Endothelial cell (in vitro differentiated cells): ENCODE measurements at regions not wholly inside any gene's neighbourhood (a gene's known extent, or its start where the extent isn't known, plus 50 kb on each side); places are given as distances from the start of the nearest gene placed in this dataset.

Source experiments
- DNase-seq: peaks from one replicate; pipeline ENCODE4 v3.0.0; 2021; ENCODE audit warnings: low spot score
- H3K27ac Mint-ChIP-seq: one replicate; pipeline ENCODE4 v1.8.0; 2021; ENCODE audit warnings: mixed read lengths, inconsistent platforms; ENCODE audit not compliant: unreplicated experiment
- H3K27me3 Mint-ChIP-seq: one replicate; pipeline ENCODE4 v1.8.0; 2021; ENCODE audit warnings: mild to moderate bottlenecking, moderate library complexity, mixed read lengths, inconsistent platforms; ENCODE audit not compliant: unreplicated experiment
- H3K36me3 Mint-ChIP-seq: one replicate; pipeline ENCODE4 v1.8.0; 2021; ENCODE audit warnings: mild to moderate bottlenecking, low read depth, mixed read lengths, inconsistent platforms; ENCODE audit not compliant: unreplicated experiment
- H3K4me1 Mint-ChIP-seq: one replicate; pipeline ENCODE4 v1.8.0; 2021; ENCODE audit warnings: mild to moderate bottlenecking, mixed read lengths, inconsistent platforms; ENCODE audit not compliant: unreplicated experiment
- H3K4me3 Mint-ChIP-seq: one replicate; pipeline ENCODE4 v1.8.0; 2021; ENCODE audit warnings: mild to moderate bottlenecking, mixed read lengths, inconsistent platforms; ENCODE audit not compliant: unreplicated experiment
- H3K9me3 Mint-ChIP-seq: one replicate; pipeline ENCODE4 v1.8.0; 2021; ENCODE audit warnings: mixed read lengths, inconsistent platforms; ENCODE audit not compliant: unreplicated experiment
- TF ChIP-seq, protein P1 (sequence below): fragments of 200-600 bp; sonication (generic); IDR thresholded peaks from one replicate; pipeline ENCODE4 v1.5.0; 2021; ENCODE audit warnings: antibody characterized with exemption; ENCODE audit not compliant: unreplicated experiment

- no peaks in the 10 kb centered on the region for H3K9me3 Mint-ChIP-seq
- TF ChIP-seq, protein P1, sequence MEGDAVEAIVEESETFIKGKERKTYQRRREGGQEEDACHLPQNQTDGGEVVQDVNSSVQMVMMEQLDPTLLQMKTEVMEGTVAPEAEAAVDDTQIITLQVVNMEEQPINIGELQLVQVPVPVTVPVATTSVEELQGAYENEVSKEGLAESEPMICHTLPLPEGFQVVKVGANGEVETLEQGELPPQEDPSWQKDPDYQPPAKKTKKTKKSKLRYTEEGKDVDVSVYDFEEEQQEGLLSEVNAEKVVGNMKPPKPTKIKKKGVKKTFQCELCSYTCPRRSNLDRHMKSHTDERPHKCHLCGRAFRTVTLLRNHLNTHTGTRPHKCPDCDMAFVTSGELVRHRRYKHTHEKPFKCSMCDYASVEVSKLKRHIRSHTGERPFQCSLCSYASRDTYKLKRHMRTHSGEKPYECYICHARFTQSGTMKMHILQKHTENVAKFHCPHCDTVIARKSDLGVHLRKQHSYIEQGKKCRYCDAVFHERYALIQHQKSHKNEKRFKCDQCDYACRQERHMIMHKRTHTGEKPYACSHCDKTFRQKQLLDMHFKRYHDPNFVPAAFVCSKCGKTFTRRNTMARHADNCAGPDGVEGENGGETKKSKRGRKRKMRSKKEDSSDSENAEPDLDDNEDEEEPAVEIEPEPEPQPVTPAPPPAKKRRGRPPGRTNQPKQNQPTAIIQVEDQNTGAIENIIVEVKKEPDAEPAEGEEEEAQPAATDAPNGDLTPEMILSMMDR, result no peak
- peaks cover 1% of the 10 kb centered on the region for H3K27me3 Mint-ChIP-seq
- H3K36me3 Mint-ChIP-seq, result no peaks in the 10 kb centered on the region
- H3K27ac Mint-ChIP-seq, result no peak overlapping the region
- no peak for DNase-seq
- peaks cover 3% of the 10 kb centered on the region for H3K4me1 Mint-ChIP-seq
- H3K4me3 Mint-ChIP-seq, result no peak overlapping the region
These were observed 344.7 kb upstream of the PKDCC start for GRCh38 chr2:41703123-41703522.

- Mint-ChIP-seq H3K27ac (no peak overlapping the region), H3K27me3 (no peaks in the 10 kb centered on the region), H3K4me1 (no peaks in the 10 kb centered on the region), H3K36me3 (no peaks in the 10 kb centered on the region), H3K4me3 (no peak overlapping the region), H3K9me3 (no peaks in the 10 kb centered on the region)
- DNase-seq, result no peak
- TF ChIP-seq, protein P1, result no peak
These were observed 342.2 kb upstream of the PKDCC start for GRCh38 chr2:41705634-41706033.

DNA sequence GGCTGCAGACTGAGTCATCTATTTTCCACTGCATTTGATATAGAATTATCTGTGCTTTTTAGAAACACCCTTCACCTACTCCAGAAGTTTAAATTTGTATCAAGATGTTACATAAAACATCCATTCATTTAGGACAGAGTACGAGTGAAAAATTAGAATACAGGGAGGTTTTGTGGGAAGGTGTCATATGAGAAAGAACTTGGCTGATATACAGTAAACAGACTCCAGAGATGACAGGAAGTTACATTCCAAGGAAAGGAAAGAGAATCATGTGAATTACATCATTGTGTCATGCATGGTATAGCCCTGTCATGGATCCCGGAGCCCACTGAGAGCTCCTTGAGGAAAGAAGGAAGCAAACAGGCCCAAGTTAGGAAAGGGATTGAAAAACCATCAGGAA is 341.5 kb upstream of the PKDCC start:
- Mint-ChIP-seq H3K9me3 (no peaks in the 10 kb centered on the region), H3K4me3 (no peak overlapping the region), H3K4me1 (no peaks in the 10 kb centered on the region), H3K27ac (no peak overlapping the region), H3K36me3 (no peaks in the 10 kb centered on the region), H3K27me3 (no peaks in the 10 kb centered on the region)
- TF ChIP-seq, protein P1, result no peak
- no peak for DNase-seq

GRCh38 chr2:41707790-41708451 is 339.9 kb upstream of the PKDCC start:
- Mint-ChIP-seq H3K4me1 (no peaks in the 10 kb centered on the region), H3K4me3 (no peak overlapping the region), H3K9me3 (no peaks in the 10 kb centered on the region), H3K27ac (no peak overlapping the region), H3K36me3 (no peaks in the 10 kb centered on the region), H3K27me3 (no peaks in the 10 kb centered on the region)
- no peak for DNase-seq
- TF ChIP-seq, protein P1, result no peak

DNA sequence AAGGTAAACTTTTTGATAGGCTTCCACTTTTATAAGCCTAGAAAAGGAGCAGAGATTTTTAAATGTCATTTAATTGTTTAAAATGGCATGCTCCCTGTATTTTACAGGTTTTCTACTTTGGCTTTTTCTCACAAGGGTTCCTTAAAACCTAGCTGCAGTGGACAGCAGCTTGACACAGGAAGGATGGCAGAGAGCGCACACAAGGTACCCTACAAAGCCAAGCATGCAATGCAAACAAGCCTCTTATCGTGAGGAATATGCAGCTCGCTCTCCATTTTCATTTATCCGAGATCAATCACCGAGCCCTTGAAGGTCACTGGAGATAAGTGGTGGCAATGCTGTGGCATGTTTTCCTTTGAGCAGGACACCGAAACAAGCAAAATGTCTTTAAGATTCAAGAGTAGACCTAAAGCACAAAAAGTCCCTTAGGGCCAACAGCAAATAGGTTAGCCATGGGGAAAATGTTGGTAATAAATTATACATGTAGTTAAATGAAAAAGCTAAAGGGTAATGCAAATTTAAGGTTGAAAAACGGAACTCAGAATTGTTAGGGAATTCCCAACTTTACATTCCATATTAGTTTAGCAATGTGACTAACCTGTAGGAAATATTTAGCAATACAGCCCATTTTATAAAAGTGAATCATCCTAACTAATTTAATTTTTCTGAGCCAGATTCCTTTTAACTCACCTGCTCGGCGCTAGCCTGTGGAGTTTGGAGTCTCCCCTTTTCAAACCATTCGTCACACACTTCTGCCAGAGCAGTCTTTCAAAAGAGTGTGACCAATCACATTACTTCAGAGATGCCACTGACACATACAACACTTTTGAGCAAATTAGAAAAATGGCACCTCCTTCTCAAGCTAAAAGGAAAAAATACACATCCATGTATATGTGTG is 337.9 kb upstream of the PKDCC start:
- TF ChIP-seq, protein P1, result no peak
- Mint-ChIP-seq H3K27me3 (no peaks in the 10 kb centered on the region), H3K27ac (no peak overlapping the region), H3K4me1 (peaks cover 6% of the 10 kb centered on the region), H3K9me3 (no peaks in the 10 kb centered on the region), H3K36me3 (no peaks in the 10 kb centered on the region), H3K4me3 (no peak overlapping the region)
- no peak for DNase-seq
